HG02678 (cell line): ENCODE measurements at regions not wholly inside any gene's neighbourhood (a gene's known extent, or its start where the extent isn't known, plus 50 kb on each side); places are given as distances from the start of the nearest gene placed in this dataset.

Experiments used
- ATAC-seq: cut with Tn5 transposase; IDR thresholded peaks from one replicate; pipeline ENCODE4 v1.9.1; 2021; ENCODE audit warnings: mild to moderate bottlenecking, moderate library complexity; ENCODE audit not compliant: unreplicated experiment

- ATAC-seq: no peak
Measured at GRCh38 chr20:54356801-54357200, 118.6 kb upstream of the DOK5 start.

- ATAC-seq: no peak
Measured at GRCh38 chr20:54361475-54361874, 113.9 kb upstream of the DOK5 start.

- no peak for ATAC-seq
Measured at GRCh38 chr20:54362283-54362682, 113.1 kb upstream of the DOK5 start.

- no peak for ATAC-seq
Measured at GRCh38 chr20:54364365-54364764, 111.0 kb upstream of the DOK5 start.

GRCh38 chr20:54364919-54365318 lies 110.5 kb upstream of the DOK5 start:
- ATAC-seq: no peak

- no peak for ATAC-seq
Measured at GRCh38 chr20:54366669-54367344, 108.6 kb upstream of the DOK5 start.

- ATAC-seq: no peak
Measured at GRCh38 chr20:54368570-54368969, 106.8 kb upstream of the DOK5 start.

- ATAC-seq: no peak
Measured at GRCh38 chr20:54372313-54372712, 103.1 kb upstream of the DOK5 start.

- no peak for ATAC-seq
Measured at GRCh38 chr20:54377992-54378773, 97.2 kb upstream of the DOK5 start.

- no peak for ATAC-seq
Measured at GRCh38 chr20:54379893-54380584, 95.4 kb upstream of the DOK5 start.

- ATAC-seq: no peak
Measured at GRCh38 chr20:54382419-54382818, 93.0 kb upstream of the DOK5 start.

- ATAC-seq: no peak
Measured at GRCh38 chr20:54385746-54386145, 89.6 kb upstream of the DOK5 start.

GRCh38 chr20:54389596-54390280 lies 85.7 kb upstream of the DOK5 start:
- ATAC-seq: no peak

- no peak for ATAC-seq
Measured at GRCh38 chr20:54397292-54398140, 77.9 kb upstream of the DOK5 start.

- no peak for ATAC-seq
Measured at GRCh38 chr20:54398814-54399213, 76.6 kb upstream of the DOK5 start.

GRCh38 chr20:54405540-54405939 lies 69.9 kb upstream of the DOK5 start:
- ATAC-seq: no peak

GRCh38 chr20:54407459-54407858 lies 67.9 kb upstream of the DOK5 start:
- no peak for ATAC-seq

GRCh38 chr20:54415967-54416366 lies 59.4 kb upstream of the DOK5 start:
- ATAC-seq: no peak

GRCh38 chr20:54416770-54417169 lies 58.6 kb upstream of the DOK5 start:
- ATAC-seq: no peak

GRCh38 chr20:54419531-54419930 lies 55.9 kb upstream of the DOK5 start:
- ATAC-seq: no peak
